UCSD-AML1 (cell line): ENCODE measurements at regions not wholly inside any gene's neighbourhood (a gene's known extent, or its start where the extent isn't known, plus 50 kb on each side); places are given as distances from the start of the nearest gene placed in this dataset.

ENCODE experiments used
- DNase-seq: peaks from one replicate; lab custom pipeline; 2025; ENCODE audit not compliant: unreplicated experiment; lab: John Stamatoyannopoulos, UW

GRCh38 chr2:228866044-228866443 is 405.0 kb downstream of the PID1 start:
- no peak for DNase-seq

DNA sequence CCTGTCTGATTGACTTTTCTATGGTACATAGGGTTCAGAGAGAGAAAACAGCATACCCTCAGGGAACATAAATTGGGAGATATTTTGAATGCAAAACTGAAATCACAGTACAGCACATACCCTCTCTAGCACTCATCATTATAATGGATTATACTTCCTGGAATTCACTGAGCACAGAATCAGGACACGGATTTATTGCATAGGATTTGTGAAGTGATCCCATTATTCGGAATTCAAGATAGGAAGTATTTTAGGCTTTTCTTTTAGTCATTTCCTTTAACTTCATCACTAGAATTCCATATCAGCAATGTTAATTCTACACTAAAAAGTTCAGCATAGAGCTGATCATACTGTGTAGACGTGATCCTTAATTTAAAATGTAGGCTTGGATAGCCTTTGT is 407.0 kb downstream of the PID1 start:
- no peak for DNase-seq

GRCh38 chr2:228860601-228861285 is 410.3 kb downstream of the PID1 start:
- no peak for DNase-seq

DNA sequence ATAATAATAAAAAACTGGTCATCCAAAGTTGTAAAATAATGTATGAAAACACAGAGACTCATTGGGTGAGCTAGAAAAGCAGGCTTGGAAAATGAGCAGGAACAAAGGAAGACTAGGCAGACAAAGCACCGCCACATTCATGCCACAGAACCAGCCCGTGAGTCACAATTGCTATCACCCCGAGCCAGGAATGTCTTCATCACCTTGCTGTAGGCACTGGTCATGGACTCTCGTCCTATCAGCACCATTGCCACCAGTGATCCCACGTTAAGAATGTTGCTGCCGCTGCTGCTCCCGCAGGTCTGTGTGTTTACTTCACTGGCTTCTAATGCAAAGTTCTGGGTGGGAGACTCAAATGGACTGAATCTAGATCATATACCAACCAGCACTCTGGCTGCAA is 417.9 kb downstream of the PID1 start:
- no peak for DNase-seq

DNA sequence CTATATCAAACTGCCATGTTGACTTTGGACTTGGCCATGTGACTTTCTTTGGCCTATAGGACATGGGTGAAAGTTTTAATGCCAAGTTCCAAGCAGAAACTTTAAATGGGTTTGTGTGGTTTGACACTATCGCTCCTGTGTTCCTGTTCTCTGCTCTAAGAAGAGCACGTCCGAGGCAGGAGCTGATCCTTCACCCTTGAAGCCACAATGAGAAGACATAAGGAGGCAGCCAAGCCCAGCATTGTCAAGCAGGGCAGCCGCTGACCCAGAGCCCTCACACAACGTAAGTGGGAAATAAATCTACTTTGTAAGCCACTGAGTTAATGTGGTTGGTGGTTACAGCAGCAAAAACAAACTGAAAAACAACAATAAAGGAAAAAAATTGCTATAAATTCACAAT is 422.4 kb downstream of the PID1 start:
- DNase-seq = no peak

DNA sequence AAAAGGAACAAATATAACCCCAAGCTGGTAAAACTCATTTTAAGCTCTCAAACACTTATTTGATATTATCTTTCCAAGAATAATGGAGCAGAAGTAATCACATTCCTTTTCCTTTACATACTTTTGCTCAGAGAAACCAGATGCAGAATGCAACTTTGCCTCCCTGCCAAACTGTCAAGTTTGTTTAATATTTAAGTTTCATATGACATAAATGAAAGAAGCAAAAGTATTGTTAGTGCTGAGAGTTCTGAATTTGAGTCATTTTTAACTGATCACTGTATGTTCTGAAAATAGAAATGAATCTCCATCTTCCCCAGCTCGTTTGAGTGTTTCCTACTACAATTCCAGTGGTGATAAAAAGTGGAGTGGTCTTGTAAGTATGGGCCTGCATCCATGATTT is 423.4 kb downstream of the PID1 start:
- no peak for DNase-seq

- DNase-seq = no peak
Observed at GRCh38 chr2:228846161-228846560, 424.9 kb downstream of the PID1 start.

DNA sequence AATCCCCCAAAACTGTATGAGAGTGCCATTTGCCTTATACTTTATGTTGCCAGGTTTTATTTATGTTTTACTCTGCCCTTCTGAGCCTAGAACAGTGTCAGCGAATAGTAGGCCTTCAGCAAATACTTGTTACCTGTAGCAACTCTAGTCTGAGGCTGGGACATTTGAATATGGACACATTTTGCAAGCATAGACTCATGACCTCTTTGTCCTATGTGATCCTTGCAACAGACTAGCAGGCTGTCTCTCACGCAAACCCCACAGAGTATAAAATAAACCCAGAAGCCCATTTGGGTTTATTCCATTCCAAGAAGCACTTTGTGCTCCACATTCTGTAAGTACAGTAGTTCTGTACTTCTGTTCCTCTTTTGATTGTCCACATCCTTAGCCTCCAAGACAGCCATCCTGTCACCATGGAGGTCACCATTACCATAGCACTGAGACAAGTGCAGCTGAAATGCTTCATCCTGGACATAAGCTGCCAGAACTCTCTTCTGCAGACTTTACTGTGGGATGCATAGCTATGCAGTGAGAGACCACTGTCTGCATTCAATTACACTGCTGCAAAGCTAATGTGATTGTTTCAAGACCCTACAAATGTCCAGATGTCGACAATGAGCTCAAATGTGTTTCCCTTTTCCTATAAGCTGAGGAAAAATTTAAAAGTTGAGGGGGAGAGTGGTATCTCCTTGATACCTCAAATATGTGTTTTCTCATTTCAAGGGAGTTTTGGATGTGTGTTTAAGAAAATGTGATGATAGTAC is 425.7 kb downstream of the PID1 start:
- no peak for DNase-seq

GRCh38 chr2:228841877-228842276 is 429.2 kb downstream of the PID1 start:
- no peak for DNase-seq

GRCh38 chr2:228841475-228841874 is 429.6 kb downstream of the PID1 start:
- DNase-seq = no peak

- no peak for DNase-seq
Observed at GRCh38 chr2:228840743-228841114, 430.4 kb downstream of the PID1 start.

- DNase-seq = no peak
Observed at GRCh38 chr2:228840113-228840742, 430.9 kb downstream of the PID1 start.

DNA sequence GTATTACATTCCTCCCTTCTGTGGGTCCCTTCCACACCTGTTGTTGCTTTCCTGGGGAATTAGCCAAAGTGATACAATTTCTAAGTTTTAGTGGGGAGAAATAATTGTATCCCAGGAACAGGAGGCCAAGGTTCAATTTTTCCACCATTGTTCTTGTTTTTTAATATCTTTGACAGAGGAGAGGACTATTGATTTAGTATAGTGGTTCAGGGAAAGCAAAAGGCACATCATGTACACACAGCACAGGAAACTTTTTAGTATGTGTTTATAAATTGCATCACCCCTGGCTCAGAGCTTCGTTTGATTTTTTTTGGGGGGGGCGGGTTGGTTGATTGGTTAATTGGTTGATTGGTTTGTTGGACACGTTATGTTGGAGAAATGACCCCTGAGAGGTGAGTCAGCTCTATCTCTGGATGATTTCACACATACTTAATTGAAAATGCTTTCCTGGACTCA is 431.6 kb downstream of the PID1 start:
- DNase-seq = no peak

DNA sequence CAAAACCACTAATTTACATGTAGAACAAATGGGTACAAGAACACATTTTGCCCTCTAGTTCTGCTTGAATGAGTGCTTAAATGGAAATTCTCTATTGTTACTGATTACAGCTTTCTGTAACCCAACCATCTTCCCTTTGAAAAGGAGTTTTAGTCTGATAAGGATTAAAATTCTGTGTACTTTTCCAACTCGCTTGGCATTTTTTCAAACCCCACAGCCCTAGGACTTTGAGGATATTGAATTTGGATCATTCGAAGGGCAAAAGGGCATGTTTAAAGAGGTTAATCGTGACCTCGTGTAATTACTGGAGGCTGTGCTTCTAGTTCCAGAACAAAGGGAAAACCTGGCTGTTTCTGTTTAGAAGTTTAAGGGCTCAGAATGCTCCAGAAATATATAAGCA is 432.3 kb downstream of the PID1 start:
- DNase-seq = no peak

GRCh38 chr2:228828397-228828796 is 442.7 kb downstream of the PID1 start:
- DNase-seq = no peak

DNA sequence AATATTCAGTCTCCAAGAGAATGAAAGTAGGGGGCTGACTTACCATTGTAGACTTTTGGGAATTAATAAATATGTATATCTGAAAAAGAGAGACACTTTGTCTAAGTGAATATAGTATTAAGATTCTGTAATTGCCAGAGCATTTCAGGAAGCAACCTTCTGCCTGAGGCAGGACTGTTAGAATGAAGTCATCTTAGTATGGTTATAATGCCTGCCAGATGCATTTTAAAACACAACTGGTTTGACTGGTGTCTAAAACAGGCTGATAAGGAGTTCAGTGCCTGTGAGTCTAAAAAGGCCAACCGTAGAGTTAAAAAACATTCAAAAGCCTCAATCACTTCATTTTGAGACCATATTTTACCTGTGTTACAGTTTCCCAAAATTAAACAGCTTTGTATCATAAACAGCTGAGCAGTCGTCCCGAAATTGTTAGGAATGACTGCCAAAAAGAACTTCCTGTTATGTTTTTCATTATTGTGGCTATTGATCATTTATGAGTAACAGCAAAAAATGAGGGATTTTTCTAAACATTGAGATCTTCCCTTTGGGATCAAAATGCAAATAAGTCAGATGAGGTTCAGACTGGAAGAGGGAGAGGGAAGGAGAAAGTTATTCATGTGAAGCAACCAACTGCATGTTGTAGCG is 443.9 kb downstream of the PID1 start:
- no peak for DNase-seq

GRCh38 chr2:228819701-228820100 is 451.4 kb downstream of the PID1 start:
- DNase-seq = no peak

DNA sequence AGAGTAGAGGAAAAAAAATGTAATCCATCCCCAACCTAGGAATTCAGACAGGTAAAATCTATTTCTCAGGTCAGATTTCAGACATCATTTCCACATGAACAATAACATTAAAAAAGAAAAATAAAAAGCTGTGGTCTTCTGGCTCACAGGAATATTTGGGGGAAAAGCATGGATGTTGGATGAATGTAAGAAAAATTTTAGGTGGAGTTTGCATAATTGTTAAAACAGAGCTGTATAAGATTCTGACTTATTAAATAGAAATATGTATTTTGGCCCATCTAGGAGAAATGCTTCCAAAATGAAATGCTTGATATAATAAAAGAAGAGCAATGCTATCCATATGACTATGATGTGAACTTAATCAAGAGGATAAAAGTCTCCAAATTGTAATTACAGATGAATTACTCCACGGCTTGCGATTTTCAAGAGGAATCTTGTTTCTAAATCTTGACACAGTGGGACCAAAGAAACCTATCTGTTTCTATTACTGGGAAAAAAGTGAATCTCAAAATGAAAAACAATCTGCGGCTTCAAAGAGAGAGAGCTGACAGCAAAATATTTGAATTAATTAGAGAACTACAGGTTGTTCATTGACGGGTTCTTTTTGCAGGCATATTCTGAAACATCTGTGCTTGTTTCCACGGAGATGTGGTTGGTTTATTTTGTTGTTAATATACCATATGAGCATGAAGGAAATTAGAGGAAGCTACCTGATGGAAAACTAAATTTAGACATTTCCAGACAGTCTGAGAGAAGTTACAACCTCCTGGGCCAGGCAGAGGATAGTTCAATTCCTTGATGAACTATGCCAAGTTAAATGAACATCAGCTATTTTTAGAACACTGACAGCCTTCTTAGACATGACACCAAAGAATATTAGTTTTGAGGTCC is 468.7 kb downstream of the PID1 start:
- no peak for DNase-seq

DNA sequence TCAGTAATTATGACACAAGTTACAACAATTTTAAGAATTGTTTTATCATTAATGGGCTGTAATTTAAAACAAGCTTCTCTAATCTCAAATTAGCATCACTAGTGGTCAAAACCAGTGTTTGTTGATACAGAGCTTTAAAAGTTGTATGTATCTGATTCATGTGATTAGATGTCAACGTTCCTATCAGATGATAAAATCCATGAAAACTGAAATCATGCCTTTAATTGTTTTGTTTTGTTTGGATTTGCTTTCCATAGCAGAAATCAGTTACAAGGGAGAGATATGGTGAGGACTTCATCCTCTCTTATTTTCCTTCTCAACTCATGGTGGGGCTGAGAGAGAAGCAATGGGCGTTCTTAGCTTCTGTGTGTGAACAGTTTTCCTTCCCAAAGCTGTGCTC is 469.6 kb downstream of the PID1 start:
- DNase-seq = no peak

DNA sequence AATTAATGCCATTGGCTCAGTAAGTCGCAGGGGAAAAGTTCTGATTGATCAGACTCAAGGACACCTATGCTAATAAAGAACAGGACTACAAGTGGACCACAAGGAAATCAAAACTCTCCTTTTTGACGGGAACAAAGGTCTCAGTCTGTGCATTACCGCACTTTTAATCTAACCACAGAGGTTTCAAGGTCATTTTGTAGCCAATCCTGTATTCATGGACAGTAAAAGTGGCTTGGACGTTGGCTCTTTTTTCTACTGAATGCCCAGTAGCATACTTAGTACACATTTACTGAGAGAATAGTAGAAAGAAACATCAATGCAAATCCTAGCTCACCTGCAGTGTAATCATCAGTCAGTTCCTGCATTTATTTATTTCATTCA is 471.9 kb downstream of the PID1 start:
- no peak for DNase-seq
